ENCODE measurements at regions not wholly inside any gene's neighbourhood (a gene's known extent, or its start where the extent isn't known, plus 50 kb on each side); places are given as distances from the start of the nearest gene placed in this dataset.

GRCh38 chr6:44561832-44562665, 174.5 kb downstream of the CDC5L start:
- Histone ChIP-seq H3K27me3 (ENCODE audit: control insufficient read depth, insufficient read depth, low read length) (peaks cover 9% of the 10 kb centered on the region), H3K4me3 (ENCODE audit: low read length) (no peak overlapping the region)

GRCh38 chr6:44563397-44563796, 175.9 kb downstream of the CDC5L start:
- Histone ChIP-seq H3K36me3 (ENCODE audit: insufficient read depth, low read length) (no peaks in the 10 kb centered on the region), H3K4me1 (ENCODE audit: control insufficient read depth, insufficient read depth, low read length) (no peaks in the 10 kb centered on the region), H3K9ac (ENCODE audit: low read depth, low read length) (no peak overlapping the region), H3K4me3 (ENCODE audit: low read length) (no peak overlapping the region), H3K27me3 (ENCODE audit: control insufficient read depth, insufficient read depth, low read length) (peaks cover 9% of the 10 kb centered on the region), H3K9me3 (replicated peaks; ENCODE audit: low read length) (no peaks in the 10 kb centered on the region), H3K4me2 (ENCODE audit: low read length) (no peak overlapping the region)

More at GRCh38 chr6:44561832-44562665, 174.5 kb downstream of the CDC5L start:
- no peak overlapping the region for H3K9ac ChIP-seq (ENCODE audit: low read depth, low read length)
- no peaks in the 10 kb centered on the region for H3K4me1 ChIP-seq (ENCODE audit: control insufficient read depth, insufficient read depth, low read length)
- H3K36me3 ChIP-seq (ENCODE audit: insufficient read depth, low read length): no peaks in the 10 kb centered on the region
- H3K4me2 ChIP-seq (ENCODE audit: low read length): no peak overlapping the region
- H3K9me3 ChIP-seq (replicated peaks; ENCODE audit: low read length): no peaks in the 10 kb centered on the region

GRCh38 chr6:44564906-44565524, 177.5 kb downstream of the CDC5L start:
- Histone ChIP-seq H3K27me3 (ENCODE audit: control insufficient read depth, insufficient read depth, low read length) (peaks cover 6% of the 10 kb centered on the region), H3K4me3 (ENCODE audit: low read length) (no peak overlapping the region), H3K36me3 (ENCODE audit: insufficient read depth, low read length) (no peaks in the 10 kb centered on the region), H3K9me3 (replicated peaks; ENCODE audit: low read length) (no peaks in the 10 kb centered on the region), H3K9ac (ENCODE audit: low read depth, low read length) (no peak overlapping the region), H3K4me1 (ENCODE audit: control insufficient read depth, insufficient read depth, low read length) (peaks cover 3% of the 10 kb centered on the region), H3K4me2 (ENCODE audit: low read length) (no peak overlapping the region)

- Histone ChIP-seq H3K9ac (ENCODE audit: low read depth, low read length) (no peak overlapping the region), H3K9me3 (replicated peaks; ENCODE audit: low read length) (no peaks in the 10 kb centered on the region), H3K4me3 (ENCODE audit: low read length) (no peak overlapping the region), H3K4me1 (ENCODE audit: control insufficient read depth, insufficient read depth, low read length) (peaks cover 3% of the 10 kb centered on the region), H3K4me2 (ENCODE audit: low read length) (no peak overlapping the region), H3K36me3 (ENCODE audit: insufficient read depth, low read length) (no peaks in the 10 kb centered on the region), H3K27me3 (ENCODE audit: control insufficient read depth, insufficient read depth, low read length) (peaks cover 12% of the 10 kb centered on the region)
Observed at GRCh38 chr6:44567406-44567805, 179.9 kb downstream of the CDC5L start.

GRCh38 chr6:44569131-44569530, 181.6 kb downstream of the CDC5L start:
- H3K36me3 ChIP-seq (ENCODE audit: insufficient read depth, low read length): no peaks in the 10 kb centered on the region
- H3K9ac ChIP-seq (ENCODE audit: low read depth, low read length): no peak overlapping the region
- no peaks in the 10 kb centered on the region for H3K9me3 ChIP-seq (replicated peaks; ENCODE audit: low read length)
- H3K4me3 ChIP-seq (ENCODE audit: low read length): no peak overlapping the region
- peaks cover 15% of the 10 kb centered on the region for H3K27me3 ChIP-seq (ENCODE audit: control insufficient read depth, insufficient read depth, low read length)
- no peak overlapping the region for H3K4me2 ChIP-seq (ENCODE audit: low read length)
- peaks cover 3% of the 10 kb centered on the region for H3K4me1 ChIP-seq (ENCODE audit: control insufficient read depth, insufficient read depth, low read length)

- Histone ChIP-seq H3K36me3 (ENCODE audit: insufficient read depth, low read length) (no peaks in the 10 kb centered on the region), H3K9ac (ENCODE audit: low read depth, low read length) (peak overlapping the region; percentile 6), H3K4me3 (ENCODE audit: low read length) (peak overlapping the region; percentile 45), H3K4me1 (ENCODE audit: control insufficient read depth, insufficient read depth, low read length) (peaks cover 3% of the 10 kb centered on the region), H3K4me2 (ENCODE audit: low read length) (peak overlapping the region; percentile 67), H3K9me3 (replicated peaks; ENCODE audit: low read length) (no peaks in the 10 kb centered on the region), H3K27me3 (ENCODE audit: control insufficient read depth, insufficient read depth, low read length) (peaks cover 15% of the 10 kb centered on the region)
Observed at GRCh38 chr6:44569931-44570385, 182.5 kb downstream of the CDC5L start.

- no peak overlapping the region for H3K9ac ChIP-seq (ENCODE audit: low read depth, low read length)
- no peaks in the 10 kb centered on the region for H3K36me3 ChIP-seq (ENCODE audit: insufficient read depth, low read length)
- H3K4me3 ChIP-seq (ENCODE audit: low read length): no peak overlapping the region
- no peak overlapping the region for H3K4me2 ChIP-seq (ENCODE audit: low read length)
- peaks cover 15% of the 10 kb centered on the region for H3K27me3 ChIP-seq (ENCODE audit: control insufficient read depth, insufficient read depth, low read length)
- peaks cover 8% of the 10 kb centered on the region for H3K4me1 ChIP-seq (ENCODE audit: control insufficient read depth, insufficient read depth, low read length)
- H3K9me3 ChIP-seq (replicated peaks; ENCODE audit: low read length): no peaks in the 10 kb centered on the region
Observed at GRCh38 chr6:44571510-44571909, 184.0 kb downstream of the CDC5L start.

- H3K9ac ChIP-seq (ENCODE audit: low read depth, low read length): no peak overlapping the region
- peaks cover 8% of the 10 kb centered on the region for H3K4me1 ChIP-seq (ENCODE audit: control insufficient read depth, insufficient read depth, low read length)
- no peaks in the 10 kb centered on the region for H3K36me3 ChIP-seq (ENCODE audit: insufficient read depth, low read length)
Observed at GRCh38 chr6:44572346-44572745, 184.8 kb downstream of the CDC5L start.

GRCh38 chr6:44575644-44576043, 188.1 kb downstream of the CDC5L start:
- H3K36me3 ChIP-seq (ENCODE audit: insufficient read depth, low read length): no peaks in the 10 kb centered on the region
- H3K9ac ChIP-seq (ENCODE audit: low read depth, low read length): no peak overlapping the region
- H3K9me3 ChIP-seq (replicated peaks; ENCODE audit: low read length): no peaks in the 10 kb centered on the region
- H3K4me3 ChIP-seq (ENCODE audit: low read length): no peak overlapping the region
- H3K27me3 ChIP-seq (ENCODE audit: control insufficient read depth, insufficient read depth, low read length): peaks cover 16% of the 10 kb centered on the region
- no peak overlapping the region for H3K4me2 ChIP-seq (ENCODE audit: low read length)
- peaks cover 5% of the 10 kb centered on the region for H3K4me1 ChIP-seq (ENCODE audit: control insufficient read depth, insufficient read depth, low read length)

More at GRCh38 chr6:44572346-44572745, 184.8 kb downstream of the CDC5L start:
- Histone ChIP-seq H3K9me3 (replicated peaks; ENCODE audit: low read length) (no peaks in the 10 kb centered on the region), H3K4me3 (ENCODE audit: low read length) (no peak overlapping the region), H3K4me2 (ENCODE audit: low read length) (no peak overlapping the region), H3K27me3 (ENCODE audit: control insufficient read depth, insufficient read depth, low read length) (peaks cover 15% of the 10 kb centered on the region)

- Histone ChIP-seq H3K4me1 (ENCODE audit: control insufficient read depth, insufficient read depth, low read length) (peaks cover 7% of the 10 kb centered on the region), H3K9me3 (replicated peaks; ENCODE audit: low read length) (no peaks in the 10 kb centered on the region)
Observed at GRCh38 chr6:44576132-44576631, 188.7 kb downstream of the CDC5L start.

GRCh38 chr6:44580901-44581300, 193.4 kb downstream of the CDC5L start:
- no peaks in the 10 kb centered on the region for H3K9me3 ChIP-seq (replicated peaks; ENCODE audit: low read length)
- no peak overlapping the region for H3K4me3 ChIP-seq (ENCODE audit: low read length)

More at GRCh38 chr6:44576132-44576631, 188.7 kb downstream of the CDC5L start:
- Histone ChIP-seq H3K4me2 (ENCODE audit: low read length) (no peak overlapping the region), H3K36me3 (ENCODE audit: insufficient read depth, low read length) (no peaks in the 10 kb centered on the region), H3K9ac (ENCODE audit: low read depth, low read length) (no peak overlapping the region), H3K27me3 (ENCODE audit: control insufficient read depth, insufficient read depth, low read length) (peaks cover 15% of the 10 kb centered on the region), H3K4me3 (ENCODE audit: low read length) (no peak overlapping the region)

More at GRCh38 chr6:44580901-44581300, 193.4 kb downstream of the CDC5L start:
- Histone ChIP-seq H3K4me1 (ENCODE audit: control insufficient read depth, insufficient read depth, low read length) (peaks cover 10% of the 10 kb centered on the region), H3K27me3 (ENCODE audit: control insufficient read depth, insufficient read depth, low read length) (peaks cover 7% of the 10 kb centered on the region), H3K9ac (ENCODE audit: low read depth, low read length) (no peak overlapping the region), H3K36me3 (ENCODE audit: insufficient read depth, low read length) (no peaks in the 10 kb centered on the region), H3K4me2 (ENCODE audit: low read length) (peak overlapping the region; percentile 14)
